ENCODE measurements at regions not wholly inside any gene's neighbourhood (a gene's known extent, or its start where the extent isn't known, plus 50 kb on each side); places are given as distances from the start of the nearest gene placed in this dataset.

DNA sequence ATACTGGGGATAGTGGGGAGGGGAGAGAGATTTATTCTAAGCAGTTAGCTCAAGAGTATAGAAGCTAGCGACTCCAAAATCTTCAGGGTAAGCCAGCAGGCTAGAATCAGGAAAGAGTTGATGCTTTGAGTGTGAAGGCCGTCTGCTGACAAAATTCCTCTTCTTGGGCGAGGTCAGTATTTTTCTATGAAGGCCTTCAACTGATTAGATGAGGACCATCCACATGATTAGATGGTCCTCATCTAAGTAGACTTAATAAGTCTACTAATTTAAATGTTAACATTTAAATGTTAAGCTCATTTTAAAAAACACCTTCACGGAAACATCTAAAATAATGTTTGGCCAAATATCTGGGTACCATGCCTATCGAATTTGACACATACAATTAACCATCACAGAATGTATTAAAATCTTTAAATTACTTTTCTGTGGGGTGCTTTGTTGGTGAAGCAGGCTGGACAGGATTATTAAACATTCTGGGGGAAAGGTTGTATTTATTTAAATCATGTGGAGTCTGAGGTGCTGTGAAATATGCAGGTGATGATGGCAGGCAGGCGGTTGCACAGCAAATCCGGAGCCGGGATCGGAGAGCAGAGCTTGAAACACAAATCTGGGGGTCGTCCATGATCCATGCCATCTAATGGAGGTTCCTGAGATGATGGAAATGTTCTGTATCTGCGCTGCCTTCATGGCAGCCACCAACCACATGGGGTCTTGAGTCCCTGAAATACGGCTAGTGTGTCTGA lies 49.8 kb upstream of the ADORA2B start:
- DNase-seq (ENCODE audit: low read depth in 2 of 2) = no peak

Measured in activated CD8-positive, alpha-beta memory T cell treated with anti-CD3 and anti-CD28 coated beads for 4 hours (primary cell).